ENCODE measurements at regions not wholly inside any gene's neighbourhood (a gene's known extent, or its start where the extent isn't known, plus 50 kb on each side); places are given as distances from the start of the nearest gene placed in this dataset.

DNA sequence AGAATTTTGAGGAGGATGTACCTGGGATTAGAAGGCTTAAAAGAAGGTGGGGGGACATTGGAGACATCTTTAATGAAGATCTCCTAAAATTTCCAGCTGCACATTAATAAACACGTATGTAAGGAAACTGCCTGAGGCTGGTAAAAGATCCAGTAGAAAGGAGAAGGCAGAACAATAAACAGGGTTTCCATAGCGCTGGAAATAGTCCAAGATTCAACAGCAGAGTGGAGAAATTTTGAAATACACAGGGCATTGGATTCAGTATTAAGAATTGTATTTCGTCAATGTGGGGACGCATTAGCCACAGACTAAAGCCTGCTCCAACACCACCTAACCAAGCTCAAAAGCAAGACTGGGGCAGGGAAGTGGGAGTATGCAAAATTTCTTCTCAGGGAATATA, 606.9 kb upstream of the NRXN1 start:
- TF ChIP-seq, protein P1, sequence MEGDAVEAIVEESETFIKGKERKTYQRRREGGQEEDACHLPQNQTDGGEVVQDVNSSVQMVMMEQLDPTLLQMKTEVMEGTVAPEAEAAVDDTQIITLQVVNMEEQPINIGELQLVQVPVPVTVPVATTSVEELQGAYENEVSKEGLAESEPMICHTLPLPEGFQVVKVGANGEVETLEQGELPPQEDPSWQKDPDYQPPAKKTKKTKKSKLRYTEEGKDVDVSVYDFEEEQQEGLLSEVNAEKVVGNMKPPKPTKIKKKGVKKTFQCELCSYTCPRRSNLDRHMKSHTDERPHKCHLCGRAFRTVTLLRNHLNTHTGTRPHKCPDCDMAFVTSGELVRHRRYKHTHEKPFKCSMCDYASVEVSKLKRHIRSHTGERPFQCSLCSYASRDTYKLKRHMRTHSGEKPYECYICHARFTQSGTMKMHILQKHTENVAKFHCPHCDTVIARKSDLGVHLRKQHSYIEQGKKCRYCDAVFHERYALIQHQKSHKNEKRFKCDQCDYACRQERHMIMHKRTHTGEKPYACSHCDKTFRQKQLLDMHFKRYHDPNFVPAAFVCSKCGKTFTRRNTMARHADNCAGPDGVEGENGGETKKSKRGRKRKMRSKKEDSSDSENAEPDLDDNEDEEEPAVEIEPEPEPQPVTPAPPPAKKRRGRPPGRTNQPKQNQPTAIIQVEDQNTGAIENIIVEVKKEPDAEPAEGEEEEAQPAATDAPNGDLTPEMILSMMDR (IDR thresholded peaks at IDR 0.05; ENCODE audit: low read depth, low read length, poor library complexity, severe bottlenecking): no peak
- no peak for TF ChIP-seq EZH2phosphoT487 (IDR thresholded peaks at IDR 0.05; ENCODE audit: borderline replicate concordance, low read length)

All from DOHH2 (cell line).